Gastroesophageal sphincter (tissue), 3 donors: ENCODE measurements at regions not wholly inside any gene's neighbourhood (a gene's known extent, or its start where the extent isn't known, plus 50 kb on each side); places are given as distances from the start of the nearest gene placed in this dataset.

ENCODE experiments used
- CTCF ChIP-seq, 4 experiments: fragments of 200-600 bp in 2 of 4; fragments of 450-650 bp in 2 of 4; sonication (generic) in 1 of 4; IDR thresholded peaks; one replicate each; pipeline ENCODE4 v1.5.1; 2017 to 2019; ENCODE audit warnings: antibody characterized with exemption in 4 of 4, mild to moderate bottlenecking in 2 of 4, moderate library complexity in 2 of 4
- POLR2A ChIP-seq, 2 donors: fragments of 450-650 bp; IDR thresholded peaks; one replicate each; pipeline ENCODE4 v1.6.1; 2017; ENCODE audit warnings: antibody characterized with exemption in 2 of 2, mild to moderate bottlenecking in 2 of 2, moderate library complexity in 1 of 2

GRCh38 chrX:7269991-7270390, 122.0 kb upstream of the PUDP start:
- TF ChIP-seq CTCF (IDR thresholded peaks at IDR 0.05) = no peak
- TF ChIP-seq POLR2A (IDR thresholded peaks at IDR 0.05) = no peak
